PC-3 (cell line): ENCODE measurements at regions not wholly inside any gene's neighbourhood (a gene's known extent, or its start where the extent isn't known, plus 50 kb on each side); places are given as distances from the start of the nearest gene placed in this dataset.

Experiments used
- ATAC-seq: fragments of 200-7000 bp; cut with Tn5 transposase; 2 replicates; pipeline ENCODE4 v1.9.1; 2020; ENCODE audit warnings: mild to moderate bottlenecking, moderate library complexity
- BruUV-seq: library from RNA; stranded (reverse); fragments of 400-500 nt; replicated peaks from 2 replicates; lab custom pipeline; 2021; lab: Mats Ljungman, UMichigan
- CTCF ChIA-PET: fragments of 300-600 bp; sonication (Branson Sonifier 250); formaldehyde crosslinking; loops from one replicate; lab custom pipeline; 2022; ENCODE audit warnings: antibody characterized with exemption; lab: Charles Lee
- POLR2A ChIA-PET: fragments of 300-600 bp; sonication (Branson Sonifier 250); formaldehyde crosslinking; loops from one replicate; lab custom pipeline; 2022; ENCODE audit warnings: antibody characterized with exemption; ENCODE audit not compliant: unreplicated experiment; lab: Charles Lee
- DNase-seq: peaks from one replicate; pipeline ENCODE4 v3.0.0-alpha.2; 2015
- H2AFZ ChIP-seq: fragments of 300-600 bp; sonication (generic); 2 replicates; pipeline ENCODE4 v1.6.0; 2016; ENCODE audit warnings: antibody characterized with exemption, low read length
- H3F3A ChIP-seq: fragments of 300-600 bp; sonication (generic); one replicate; pipeline ENCODE4 v1.6.0; 2017; ENCODE audit warnings: antibody characterized with exemption, low read length, control low read depth, mild to moderate bottlenecking; ENCODE audit not compliant: unreplicated experiment
- H3K27ac ChIP-seq: fragments of 300-600 bp; sonication (generic); 2 replicates; pipeline ENCODE4 v1.5.1; 2016; ENCODE audit warnings: mild to moderate bottlenecking, low read length
- H3K27me3 ChIP-seq: fragments of 300-600 bp; sonication (generic); 2 replicates; pipeline ENCODE4 v1.6.1; 2016; ENCODE audit warnings: low read length, mixed read lengths
- H3K36me3 ChIP-seq: fragments of 300-600 bp; sonication (generic); 2 replicates; pipeline ENCODE4 v1.6.1; 2016; ENCODE audit warnings: low read depth, mixed run types, low read length, mixed read lengths
- H3K4me1 ChIP-seq: fragments of 300-600 bp; sonication (generic); 2 replicates; pipeline ENCODE4 v1.5.1; 2016; ENCODE audit warnings: low read length; ENCODE audit not compliant: insufficient read depth
- H3K4me2 ChIP-seq: fragments of 300-600 bp; sonication (generic); 2 replicates; pipeline ENCODE4 v1.6.0; 2016; ENCODE audit warnings: low read length
- H3K4me3 ChIP-seq: fragments of 300-600 bp; sonication (generic); 2 replicates; pipeline ENCODE4 v1.5.1; 2016; ENCODE audit warnings: mild to moderate bottlenecking, low read length, mixed read lengths
- H3K79me2 ChIP-seq: fragments of 300-600 bp; sonication (generic); 2 replicates; pipeline ENCODE4 v1.6.1; 2017; ENCODE audit warnings: low read length, mixed read lengths
- H3K9ac ChIP-seq: fragments of 300-600 bp; sonication (generic); 2 replicates; pipeline ENCODE4 v1.6.0; 2016; ENCODE audit warnings: mild to moderate bottlenecking, low read length
- H3K9me2 ChIP-seq: fragments of 300-600 bp; sonication (generic); replicated peaks from 2 replicates; pipeline ENCODE4 v1.6.1; 2016; ENCODE audit warnings: mixed run types, low read length, mixed read lengths
- H3K9me3 ChIP-seq: fragments of 300-600 bp; sonication (generic); 2 replicates; pipeline ENCODE4 v1.6.1; 2016; ENCODE audit warnings: low read length, mixed read lengths
- H4K20me1 ChIP-seq: fragments of 300-600 bp; sonication (generic); 2 replicates; pipeline ENCODE4 v1.6.1; 2016; ENCODE audit warnings: low read length, mixed read lengths
- CTCF ChIP-seq: fragments of 300-600 bp; sonication (generic); conservative IDR thresholded peaks from 2 replicates; pipeline ENCODE4 v1.5.1; 2017; ENCODE audit warnings: antibody characterized with exemption, low read depth, mild to moderate bottlenecking, low read length
- EZH2 ChIP-seq: fragments of 300-600 bp; sonication (generic); IDR thresholded peaks from one replicate; pipeline ENCODE4 v1.6.1; 2017; ENCODE audit warnings: antibody characterized with exemption, mild to moderate bottlenecking, low read length; ENCODE audit not compliant: unreplicated experiment
- EZH2phosphoT487 ChIP-seq: fragments of 300-600 bp; sonication (generic); IDR thresholded peaks from 2 replicates; pipeline ENCODE4 v1.6.1; 2018; ENCODE audit warnings: mild to moderate bottlenecking, antibody characterized with exemption, low read length, borderline replicate concordance
- intact Hi-C: fragments of 100-400 bp; cut with micrococcal nuclease; formaldehyde crosslinking; loops from 2 replicates; pipeline ENCODE4 v1.9.0; 2023

DNA sequence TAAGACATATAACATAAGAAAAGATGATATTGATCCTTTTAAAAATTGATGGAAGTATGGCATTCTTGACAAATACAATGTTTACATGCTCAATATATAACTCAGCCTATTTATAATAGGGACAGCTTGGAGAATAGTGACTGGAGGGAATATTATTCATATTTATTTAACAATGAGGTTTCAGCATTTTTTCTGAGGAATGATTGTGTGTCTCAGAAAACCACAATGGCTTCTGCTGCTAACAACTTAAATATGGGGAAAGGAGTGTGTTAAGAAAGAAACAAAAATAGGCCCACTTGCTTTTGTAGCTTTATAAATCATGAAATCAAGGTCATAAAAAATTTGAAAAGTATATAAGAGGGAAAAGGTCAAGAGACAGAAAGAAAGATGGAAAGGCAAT, 163.2 kb upstream of the TBX18 start:
- H3K79me2 ChIP-seq = no peaks in the 10 kb centered on the region
- no peaks in the 10 kb centered on the region for H3F3A ChIP-seq
- H3K9me2 ChIP-seq = no peaks in the 10 kb centered on the region
- no peaks in the 10 kb centered on the region for H4K20me1 ChIP-seq
- no peak overlapping the region for H3K27ac ChIP-seq
- CTCF ChIA-PET = no interaction called here
- no peaks in the 10 kb centered on the region for H3K36me3 ChIP-seq
- POLR2A ChIA-PET = no interaction called here
- H2AFZ ChIP-seq = no peak overlapping the region
- H3K27me3 ChIP-seq = peaks cover 19% of the 10 kb centered on the region
- H3K4me2 ChIP-seq = no peak overlapping the region
- no peak for TF ChIP-seq EZH2phosphoT487
- no peak for TF ChIP-seq EZH2
- TF ChIP-seq CTCF = no peak
- H3K4me3 ChIP-seq = no peak overlapping the region
- H3K9ac ChIP-seq = no peak overlapping the region
- ATAC-seq (no peak), DNase-seq (no peak)
- no peaks in the 10 kb centered on the region for H3K4me1 ChIP-seq
- BruUV-seq = no TSS peak
- H3K9me3 ChIP-seq = no peaks in the 10 kb centered on the region
- intact Hi-C loops = no loop called here

- Histone ChIP-seq H3K36me3 (no peaks in the 10 kb centered on the region), H3K79me2 (no peaks in the 10 kb centered on the region), H3K27ac (no peak overlapping the region), H3K9ac (no peak overlapping the region), H3K9me2 (no peaks in the 10 kb centered on the region), H3K4me2 (no peak overlapping the region), H3K9me3 (no peaks in the 10 kb centered on the region), H4K20me1 (no peaks in the 10 kb centered on the region), H3F3A (no peaks in the 10 kb centered on the region), H3K27me3 (peaks cover 27% of the 10 kb centered on the region), H3K4me3 (no peak overlapping the region), H3K4me1 (no peaks in the 10 kb centered on the region), H2AFZ (no peak overlapping the region)
- DNase-seq = peak; percentile 10
- intact Hi-C loops = no loop called here
- ChIA-PET POLR2A (no interaction called here), CTCF (no interaction called here)
- no peak for ATAC-seq
- TF ChIP-seq EZH2 (no peak), CTCF (no peak), EZH2phosphoT487 (no peak)
- BruUV-seq = no TSS peak
These were observed 162.1 kb upstream of the TBX18 start for GRCh38 chr6:84926189-84927155.

DNA sequence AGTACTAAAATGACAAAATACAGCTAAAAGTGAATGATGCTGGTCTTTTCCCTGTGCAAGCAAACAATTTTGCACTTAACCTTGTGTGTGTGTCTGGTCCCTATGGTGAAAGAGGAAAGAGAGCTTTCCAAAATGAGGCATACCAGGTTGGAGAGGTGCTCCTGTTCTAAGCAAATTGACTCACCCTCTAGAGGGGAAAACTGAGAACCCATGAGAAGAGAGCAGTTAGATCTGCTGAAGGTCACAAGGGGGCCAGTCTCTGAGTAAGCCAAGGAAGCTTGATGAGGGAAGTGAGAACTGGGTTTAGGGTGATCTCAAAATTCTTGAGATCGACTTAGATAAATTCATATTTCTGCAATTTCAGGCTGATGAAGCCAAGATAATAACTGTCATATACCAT, 157.5 kb upstream of the TBX18 start:
- Histone ChIP-seq H4K20me1 (no peaks in the 10 kb centered on the region), H3K79me2 (no peaks in the 10 kb centered on the region), H3K9me2 (no peaks in the 10 kb centered on the region), H3K27ac (no peak overlapping the region), H2AFZ (no peak overlapping the region), H3K36me3 (no peaks in the 10 kb centered on the region), H3F3A (no peaks in the 10 kb centered on the region), H3K27me3 (peaks cover 32% of the 10 kb centered on the region), H3K4me2 (no peak overlapping the region), H3K4me3 (no peak overlapping the region), H3K4me1 (no peaks in the 10 kb centered on the region), H3K9me3 (no peaks in the 10 kb centered on the region), H3K9ac (no peak overlapping the region)
- POLR2A ChIA-PET = no interaction called here
- intact Hi-C loops = no loop called here
- TF ChIP-seq EZH2phosphoT487 = no peak
- no peak for TF ChIP-seq EZH2
- no peak for TF ChIP-seq CTCF
- DNase-seq (no peak), ATAC-seq (no peak)
- CTCF ChIA-PET = no interaction called here
- no TSS peak for BruUV-seq
